HCT116 (cell line): ENCODE measurements at regions not wholly inside any gene's neighbourhood (a gene's known extent, or its start where the extent isn't known, plus 50 kb on each side); places are given as distances from the start of the nearest gene placed in this dataset.

Source experiments
- CEBPB ChIP-seq: IDR thresholded peaks from 2 replicates; pipeline ENCODE4 v1.6.1; 2012; ENCODE audit warnings: low read depth
- CTCF ChIP-seq, 3 experiments: fragments of 200-600 bp in 1 of 3; sonication (generic) in 1 of 3; IDR thresholded peaks in 2 of 3; conservative IDR thresholded peaks in 1 of 3; 2 replicates each; pipeline ENCODE4 v1.5.1; 2012 to 2017; ENCODE audit warnings: low read depth in 2 of 3, low read length in 2 of 3, antibody characterized with exemption in 1 of 3, borderline replicate concordance in 1 of 3, control low read depth in 1 of 3, mild to moderate bottlenecking in 1 of 3, mixed read lengths in 1 of 3, mixed run types in 1 of 3, moderate library complexity in 1 of 3; ENCODE audit not compliant: insufficient read depth in 1 of 3
- EZH2phosphoT487 ChIP-seq: fragments of 200-600 bp; IDR thresholded peaks from 2 replicates; pipeline ENCODE4 v1.6.1; 2018; ENCODE audit warnings: antibody characterized with exemption, borderline replicate concordance
- FOSL1 ChIP-seq: IDR thresholded peaks from 2 replicates; pipeline ENCODE4 v1.6.1; 2012; ENCODE audit warnings: low read depth
- POLR2A ChIP-seq: IDR thresholded peaks from 2 replicates; pipeline ENCODE4 v1.7.0; 2011; ENCODE audit warnings: borderline replicate concordance; ENCODE audit not compliant: insufficient read depth, insufficient read length; ENCODE audit errors: extremely low read depth
- SIN3A ChIP-seq: IDR thresholded peaks from 2 replicates; pipeline ENCODE4 v1.6.1; 2012; ENCODE audit warnings: low read depth
- SP1 ChIP-seq: IDR thresholded peaks from 2 replicates; pipeline ENCODE4 v1.6.1; 2012; ENCODE audit warnings: low read depth

- TF ChIP-seq EZH2phosphoT487 (no peak), CTCF (IDR thresholded peaks at IDR 0.05 in 2 of 3, conservative IDR thresholded peaks at IDR 0.05 in 1 of 3; ENCODE audit: borderline replicate concordance in 1 of 3, insufficient read depth in 1 of 3, low read depth in 2 of 3, low read length in 2 of 3) (no peak), SIN3A (no peak), POLR2A (no peak), SP1 (no peak), CEBPB (no peak), FOSL1 (no peak)
Measured at GRCh38 chr9:38332625-38333024, 59.9 kb upstream of the ALDH1B1 start.
